Activated CD4-positive, alpha-beta memory T cell treated with anti-CD3 and anti-CD28 coated beads, Interleukin-2, amount 10 ng/mL, durations not matched to agents 7 days and 5 days (primary cell): ENCODE measurements at regions not wholly inside any gene's neighbourhood (a gene's known extent, or its start where the extent isn't known, plus 50 kb on each side); places are given as distances from the start of the nearest gene placed in this dataset.

Experiments used
- CTCF ChIA-PET: fragments of 350-600 bp; sonication (Branson Sonifier 250); formaldehyde crosslinking; loops from one replicate; lab custom pipeline; 2021; ENCODE audit warnings: antibody characterized with exemption, inconsistent platforms; lab: Charles Lee
- POLR2A ChIA-PET: fragments of 350-600 bp; sonication (Branson Sonifier 250); formaldehyde crosslinking; loops from one replicate; lab custom pipeline; 2021; ENCODE audit warnings: antibody characterized with exemption; lab: Charles Lee
- DNase-seq: peaks from one replicate; pipeline ENCODE4 v3.0.0-alpha.2; 2020
- H3K27ac Mint-ChIP-seq: one replicate; pipeline ENCODE4 v1.8.0; 2021; ENCODE audit warnings: mild to moderate bottlenecking, mixed read lengths
- H3K27me3 Mint-ChIP-seq: one replicate; pipeline ENCODE4 v1.8.0; 2021; ENCODE audit warnings: mixed read lengths
- H3K36me3 Mint-ChIP-seq: one replicate; pipeline ENCODE4 v1.8.0; 2021; ENCODE audit warnings: low read depth, mixed read lengths
- H3K4me1 Mint-ChIP-seq: one replicate; pipeline ENCODE4 v1.8.0; 2021; ENCODE audit warnings: mixed read lengths
- H3K4me3 Mint-ChIP-seq: one replicate; pipeline ENCODE4 v1.8.0; 2021; ENCODE audit warnings: mild to moderate bottlenecking, mixed read lengths
- H3K9me3 Mint-ChIP-seq: one replicate; pipeline ENCODE4 v1.8.0; 2021; ENCODE audit warnings: mixed read lengths

GRCh38 chr10:10914144-10914543, 103.5 kb upstream of the CELF2 start:
- CTCF ChIA-PET = no interaction called here
- H3K36me3 Mint-ChIP-seq = no peaks in the 10 kb centered on the region
- POLR2A ChIA-PET = no interaction called here
- no peak for DNase-seq
- H3K9me3 Mint-ChIP-seq = no peaks in the 10 kb centered on the region
- peaks cover 25% of the 10 kb centered on the region for H3K27me3 Mint-ChIP-seq
- H3K27ac Mint-ChIP-seq = no peak overlapping the region
- peaks cover 2% of the 10 kb centered on the region for H3K4me1 Mint-ChIP-seq
- no peak overlapping the region for H3K4me3 Mint-ChIP-seq

GRCh38 chr10:10915215-10915614, 102.5 kb upstream of the CELF2 start:
- Mint-ChIP-seq H3K27me3 (peaks cover 21% of the 10 kb centered on the region), H3K4me1 (peaks cover 2% of the 10 kb centered on the region), H3K27ac (no peak overlapping the region), H3K36me3 (no peaks in the 10 kb centered on the region), H3K9me3 (no peaks in the 10 kb centered on the region), H3K4me3 (no peak overlapping the region)
- no peak for DNase-seq
- ChIA-PET CTCF (no interaction called here), POLR2A (no interaction called here)

DNA sequence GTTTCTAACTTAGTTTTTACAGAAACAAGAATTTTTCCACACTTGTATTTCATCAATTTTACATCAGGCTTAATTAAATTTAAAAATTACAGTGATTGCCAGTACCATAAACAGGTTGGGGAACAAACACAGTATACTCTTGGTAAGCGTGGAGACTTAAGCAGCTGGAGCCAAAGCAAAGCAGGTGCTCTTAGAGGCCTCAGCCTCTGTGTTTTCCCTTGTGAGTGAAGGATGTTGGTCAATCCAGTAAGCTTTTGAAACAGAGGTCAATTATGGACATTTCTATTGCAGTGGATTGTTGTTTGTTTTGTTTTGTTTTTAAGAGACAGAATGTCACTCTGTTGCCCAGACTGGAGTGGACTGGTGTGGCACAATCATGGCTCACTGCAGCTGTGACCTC, 100.6 kb upstream of the CELF2 start:
- Mint-ChIP-seq H3K4me1 (no peaks in the 10 kb centered on the region), H3K36me3 (no peaks in the 10 kb centered on the region), H3K9me3 (no peaks in the 10 kb centered on the region), H3K27ac (no peak overlapping the region), H3K4me3 (no peak overlapping the region), H3K27me3 (peaks cover 24% of the 10 kb centered on the region)
- POLR2A ChIA-PET = no interaction called here
- no peak for DNase-seq
- CTCF ChIA-PET = no interaction called here

GRCh38 chr10:10919976-10920375, 97.7 kb upstream of the CELF2 start:
- Mint-ChIP-seq H3K27me3 (peaks cover 15% of the 10 kb centered on the region), H3K4me1 (no peaks in the 10 kb centered on the region), H3K36me3 (no peaks in the 10 kb centered on the region), H3K27ac (no peak overlapping the region), H3K9me3 (no peaks in the 10 kb centered on the region), H3K4me3 (no peak overlapping the region)
- ChIA-PET CTCF (no interaction called here), POLR2A (no interaction called here)
- DNase-seq = no peak

DNA sequence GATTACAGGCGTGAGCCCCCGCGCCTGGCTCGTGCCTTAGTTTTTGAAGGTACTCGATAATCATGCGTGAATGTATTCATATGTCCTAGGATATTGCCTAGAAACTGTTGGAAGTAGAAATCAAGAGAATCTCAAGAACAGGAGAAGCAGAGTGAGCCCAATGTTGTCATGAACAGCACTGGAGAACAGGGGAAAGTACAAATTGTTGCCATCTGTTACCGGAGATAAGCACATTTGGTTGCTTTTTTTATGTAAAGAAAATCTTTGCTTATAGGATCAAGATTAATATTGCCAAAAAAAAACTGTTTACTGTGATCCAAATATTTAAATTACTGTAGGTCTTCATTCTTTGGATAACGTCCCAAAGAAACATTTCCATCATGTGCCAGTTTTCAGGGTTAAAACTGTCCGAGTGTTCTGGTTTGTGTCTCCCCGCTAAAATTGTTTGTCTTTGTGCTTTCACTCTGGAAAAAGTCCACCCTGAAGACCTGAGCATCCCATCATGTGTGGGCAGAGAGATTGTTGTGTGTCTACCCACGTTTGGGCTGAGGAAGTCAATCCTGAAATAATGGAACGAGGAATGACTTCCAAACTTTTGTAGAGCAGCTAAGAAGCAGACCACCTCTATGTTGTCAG, 95.7 kb upstream of the CELF2 start:
- Mint-ChIP-seq H3K4me1 (no peaks in the 10 kb centered on the region), H3K4me3 (no peak overlapping the region), H3K27ac (no peak overlapping the region), H3K27me3 (peaks cover 16% of the 10 kb centered on the region), H3K36me3 (no peaks in the 10 kb centered on the region), H3K9me3 (no peaks in the 10 kb centered on the region)
- CTCF ChIA-PET = no interaction called here
- DNase-seq = no peak
- POLR2A ChIA-PET = no interaction called here

DNA sequence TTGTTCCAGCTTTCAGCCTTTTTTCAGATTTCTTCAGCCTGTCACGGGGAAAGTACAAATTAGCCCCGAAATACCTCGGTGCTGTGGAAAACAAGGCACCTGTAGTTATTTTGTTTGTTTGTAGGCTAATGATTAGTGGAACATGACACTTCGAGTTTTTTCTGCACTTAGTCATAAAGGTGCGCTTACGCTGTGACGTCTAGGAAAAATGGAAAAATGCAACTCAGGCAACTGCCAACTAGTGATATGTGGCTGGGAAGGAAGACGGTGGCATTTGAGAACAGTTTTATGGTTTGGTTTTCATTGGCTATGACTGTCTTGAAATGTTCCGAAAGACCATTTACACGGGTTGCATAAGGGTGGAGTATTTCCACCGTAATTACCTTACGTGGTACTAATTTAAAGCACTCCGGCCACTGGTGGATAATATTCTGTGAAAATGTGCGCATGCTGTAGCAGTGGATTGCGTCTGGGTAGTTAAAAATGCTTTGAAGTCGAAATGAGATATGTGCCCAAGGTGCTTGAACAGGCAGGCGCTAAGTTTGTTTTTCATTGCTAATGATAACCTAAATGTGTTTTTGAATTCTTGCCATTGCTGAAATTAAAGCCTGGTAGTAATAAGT, 94.5 kb upstream of the CELF2 start:
- Mint-ChIP-seq H3K27me3 (peaks cover 11% of the 10 kb centered on the region), H3K9me3 (no peaks in the 10 kb centered on the region), H3K36me3 (no peaks in the 10 kb centered on the region), H3K27ac (no peak overlapping the region), H3K4me3 (no peak overlapping the region), H3K4me1 (no peaks in the 10 kb centered on the region)
- DNase-seq = no peak
- CTCF ChIA-PET = no interaction called here
- POLR2A ChIA-PET = no interaction called here

DNA sequence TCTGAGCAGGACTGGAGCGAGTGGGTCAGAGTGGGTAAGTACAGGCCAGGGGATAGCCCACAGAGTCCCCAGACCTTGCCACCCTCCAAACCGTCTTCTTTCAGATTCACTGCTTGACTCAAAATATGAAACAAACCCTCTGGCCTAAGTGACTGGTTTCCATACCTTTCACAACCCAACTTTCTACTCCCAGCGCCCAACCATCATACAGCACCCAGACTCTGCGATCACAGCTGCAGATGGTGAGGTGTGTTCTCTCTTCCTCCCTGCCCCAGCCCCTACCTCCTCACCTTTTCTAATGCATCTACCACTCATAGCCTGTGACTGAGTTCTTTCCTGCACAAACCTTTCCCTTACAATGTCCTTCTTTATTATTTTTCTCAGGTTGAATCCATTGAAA, 92.0 kb upstream of the CELF2 start:
- Mint-ChIP-seq H3K4me1 (no peaks in the 10 kb centered on the region), H3K4me3 (no peak overlapping the region), H3K36me3 (no peaks in the 10 kb centered on the region), H3K27ac (no peak overlapping the region), H3K27me3 (peaks cover 9% of the 10 kb centered on the region), H3K9me3 (no peaks in the 10 kb centered on the region)
- CTCF ChIA-PET = no interaction called here
- no peak for DNase-seq
- POLR2A ChIA-PET = no interaction called here

DNA sequence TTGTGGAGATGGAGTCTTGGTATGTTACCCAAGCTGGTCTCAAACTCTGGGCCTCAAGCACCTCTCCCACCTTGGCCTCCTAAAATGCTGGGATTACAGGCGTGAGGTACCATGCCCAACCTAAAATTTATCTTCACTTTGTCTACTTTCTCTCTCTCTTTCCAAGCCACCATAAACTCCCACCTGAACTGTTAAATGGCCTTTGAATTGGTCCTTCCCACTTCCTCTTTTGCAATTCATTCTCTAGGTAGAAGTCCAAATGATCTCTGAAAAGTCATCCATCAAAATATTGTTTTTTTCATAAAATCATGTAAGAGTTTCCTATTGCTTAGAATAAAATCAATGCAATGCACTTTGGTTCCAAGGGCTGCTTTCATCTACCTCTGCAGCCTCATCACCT, 90.1 kb upstream of the CELF2 start:
- Mint-ChIP-seq H3K4me1 (no peaks in the 10 kb centered on the region), H3K4me3 (no peak overlapping the region), H3K9me3 (no peaks in the 10 kb centered on the region), H3K27me3 (peaks cover 7% of the 10 kb centered on the region), H3K27ac (no peak overlapping the region), H3K36me3 (no peaks in the 10 kb centered on the region)
- POLR2A ChIA-PET = no interaction called here
- no peak for DNase-seq
- CTCF ChIA-PET = no interaction called here

DNA sequence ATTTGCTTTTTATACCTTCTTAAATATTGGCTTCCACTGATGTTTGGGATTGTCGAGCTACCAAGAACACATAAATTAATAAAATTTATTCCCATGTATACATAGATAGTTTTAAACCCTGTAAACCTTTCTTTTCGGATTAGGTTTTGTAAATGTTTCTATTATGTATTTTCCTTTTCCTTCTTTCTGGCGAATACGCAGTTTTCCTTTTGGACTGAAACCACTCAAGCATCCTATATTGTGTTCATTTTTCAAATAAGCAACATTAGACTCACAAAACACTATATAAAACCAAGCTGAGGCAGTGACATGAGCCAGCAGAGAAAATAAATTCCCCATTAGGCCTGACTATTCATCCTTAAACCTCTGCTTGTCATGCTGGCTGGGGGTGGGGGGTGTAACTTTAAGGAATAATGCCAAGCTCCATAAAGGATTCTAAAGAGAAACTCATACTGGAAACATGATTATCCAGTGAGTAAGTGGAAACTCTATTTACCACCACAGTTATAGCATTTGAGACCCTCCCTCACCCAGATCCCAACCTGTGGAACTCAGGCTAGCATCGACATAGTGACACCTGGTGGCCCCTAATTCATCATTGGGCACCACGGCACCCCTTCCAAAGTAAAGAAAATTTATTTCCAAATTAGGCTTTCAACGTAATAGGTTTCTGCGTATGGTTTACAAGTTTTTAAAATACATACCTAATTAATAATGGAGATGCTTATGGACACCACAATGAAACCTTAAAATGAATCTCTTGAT, 86.5 kb upstream of the CELF2 start:
- CTCF ChIA-PET = no interaction called here
- no peaks in the 10 kb centered on the region for H3K36me3 Mint-ChIP-seq
- POLR2A ChIA-PET = no interaction called here
- no peak for DNase-seq
- peaks cover 17% of the 10 kb centered on the region for H3K27me3 Mint-ChIP-seq
- no peaks in the 10 kb centered on the region for H3K9me3 Mint-ChIP-seq
- H3K4me3 Mint-ChIP-seq = no peak overlapping the region
- H3K4me1 Mint-ChIP-seq = no peaks in the 10 kb centered on the region
- no peak overlapping the region for H3K27ac Mint-ChIP-seq

DNA sequence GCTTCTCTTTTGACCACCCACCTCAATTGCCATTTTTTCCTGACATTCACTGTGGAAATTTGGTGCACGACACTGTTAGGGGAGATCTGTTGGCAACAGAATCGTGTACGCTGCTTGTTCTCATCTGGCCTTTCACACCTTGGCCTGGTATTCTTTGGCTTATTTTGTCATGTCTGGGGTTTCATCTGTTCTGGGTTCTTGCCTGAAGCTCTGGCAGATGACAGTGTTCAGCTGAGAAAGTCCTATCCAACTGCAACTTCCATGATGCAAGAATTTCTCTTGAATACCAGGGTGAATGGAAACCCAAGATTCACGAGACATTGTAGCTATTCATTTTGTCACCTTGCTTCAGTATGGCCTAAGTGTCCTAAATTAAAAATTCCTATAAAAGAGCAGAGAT, 82.6 kb upstream of the CELF2 start:
- no peaks in the 10 kb centered on the region for H3K4me1 Mint-ChIP-seq
- ChIA-PET CTCF (no interaction called here), POLR2A (no interaction called here)
- no peak overlapping the region for H3K4me3 Mint-ChIP-seq
- H3K36me3 Mint-ChIP-seq = no peaks in the 10 kb centered on the region
- H3K9me3 Mint-ChIP-seq = no peaks in the 10 kb centered on the region
- DNase-seq = no peak
- H3K27ac Mint-ChIP-seq = no peak overlapping the region
- peaks cover 21% of the 10 kb centered on the region for H3K27me3 Mint-ChIP-seq

- no peak overlapping the region for H3K27ac Mint-ChIP-seq
- POLR2A ChIA-PET = no interaction called here
These were observed 79.0 kb upstream of the CELF2 start for GRCh38 chr10:10938676-10939075.

GRCh38 chr10:10941127-10941730, 76.4 kb upstream of the CELF2 start:
- CTCF ChIA-PET = no interaction called here
- no peak for DNase-seq
- Mint-ChIP-seq H3K9me3 (no peaks in the 10 kb centered on the region), H3K27me3 (peaks cover 16% of the 10 kb centered on the region), H3K4me3 (no peak overlapping the region), H3K27ac (no peak overlapping the region), H3K4me1 (no peaks in the 10 kb centered on the region), H3K36me3 (no peaks in the 10 kb centered on the region)
- POLR2A ChIA-PET = no interaction called here

More at GRCh38 chr10:10938676-10939075, 79.0 kb upstream of the CELF2 start:
- Mint-ChIP-seq H3K4me1 (no peaks in the 10 kb centered on the region), H3K4me3 (no peak overlapping the region), H3K9me3 (no peaks in the 10 kb centered on the region), H3K36me3 (no peaks in the 10 kb centered on the region), H3K27me3 (peaks cover 18% of the 10 kb centered on the region)
- CTCF ChIA-PET = no interaction called here
- no peak for DNase-seq

DNA sequence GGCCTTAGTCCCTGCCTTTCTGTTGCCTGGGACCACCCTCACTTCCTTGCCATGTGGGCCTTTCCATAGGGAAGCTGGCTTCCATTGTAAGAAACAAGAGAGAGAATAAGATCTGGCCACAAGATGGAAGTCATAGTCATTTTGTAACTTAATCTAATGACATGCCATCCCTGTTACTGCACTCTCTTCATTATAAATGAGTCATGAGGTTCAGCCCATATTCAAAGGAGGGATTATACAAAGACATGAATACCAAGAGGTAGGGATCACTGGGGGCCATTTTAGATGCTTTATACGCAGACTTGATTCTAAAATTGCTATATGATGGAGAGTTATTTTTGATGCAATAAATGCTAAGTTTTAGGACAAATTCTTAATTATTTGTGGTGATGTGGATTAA, 75.2 kb upstream of the CELF2 start:
- H3K27ac Mint-ChIP-seq = no peak overlapping the region
- no peaks in the 10 kb centered on the region for H3K36me3 Mint-ChIP-seq
- ChIA-PET POLR2A (no interaction called here), CTCF (interaction anchor here (0.5 to 0.7 kb wide), 2 partner anchors 56 to 1896 kb away, joined by 3 to 4 read pairs; no protein-coding TSS in a partner anchor)
- no peak for DNase-seq
- H3K4me3 Mint-ChIP-seq = no peak overlapping the region
- no peaks in the 10 kb centered on the region for H3K9me3 Mint-ChIP-seq
- H3K27me3 Mint-ChIP-seq = peaks cover 19% of the 10 kb centered on the region
- H3K4me1 Mint-ChIP-seq = no peaks in the 10 kb centered on the region
